LoVo (cell line): ENCODE measurements at regions not wholly inside any gene's neighbourhood (a gene's known extent, or its start where the extent isn't known, plus 50 kb on each side); places are given as distances from the start of the nearest gene placed in this dataset.
"Not testable (repeated sequence)": the region's sequence is repeated elsewhere in the genome, so short reads cannot be mapped to it uniquely, and the experiment has no call there.

Experiments
- DNase-seq: peaks from one replicate; pipeline ENCODE4 v3.0.0-alpha.2; 2016; ENCODE audit warnings: low spot score

GRCh38 chr16:16561532-16561931 is 182.6 kb downstream of the NPIPA7 start:
- not testable (repeated sequence) for DNase-seq

- DNase-seq: not testable (repeated sequence)
These were observed 185.0 kb downstream of the NPIPA7 start for GRCh38 chr16:16563962-16564361.

- not testable (repeated sequence) for DNase-seq
These were observed 186.4 kb downstream of the NPIPA7 start for GRCh38 chr16:16565326-16565725.

GRCh38 chr16:16570055-16570454 is 191.1 kb downstream of the NPIPA7 start:
- DNase-seq: not testable (repeated sequence)

GRCh38 chr16:16570874-16571273 is 191.9 kb downstream of the NPIPA7 start:
- DNase-seq: not testable (repeated sequence)

- not testable (repeated sequence) for DNase-seq
These were observed 193.3 kb downstream of the NPIPA7 start for GRCh38 chr16:16572130-16572774.

- not testable (repeated sequence) for DNase-seq
These were observed 198.1 kb downstream of the NPIPA7 start for GRCh38 chr16:16577062-16577461.

- DNase-seq: no peak
These were observed 199.8 kb downstream of the NPIPA7 start for GRCh38 chr16:16578701-16579100.

- DNase-seq: not testable (repeated sequence)
These were observed 204.0 kb downstream of the NPIPA7 start for GRCh38 chr16:16582916-16583315.

GRCh38 chr16:16586073-16586651 is 207.2 kb downstream of the NPIPA7 start:
- not testable (repeated sequence) for DNase-seq

- not testable (repeated sequence) for DNase-seq
These were observed 208.0 kb downstream of the NPIPA7 start for GRCh38 chr16:16586969-16587368.

- not testable (repeated sequence) for DNase-seq
These were observed 209.5 kb downstream of the NPIPA7 start for GRCh38 chr16:16588436-16588835.

- DNase-seq: not testable (repeated sequence)
These were observed 211.8 kb downstream of the NPIPA7 start for GRCh38 chr16:16590654-16591318.

GRCh38 chr16:16593156-16593863 is 214.4 kb downstream of the NPIPA7 start:
- DNase-seq: peak; percentile 1

- not testable (repeated sequence) for DNase-seq
These were observed 216.2 kb downstream of the NPIPA7 start for GRCh38 chr16:16595029-16595718.

GRCh38 chr16:16601239-16601638 is 222.3 kb downstream of the NPIPA7 start:
- DNase-seq: not testable (repeated sequence)

- not testable (repeated sequence) for DNase-seq
These were observed 228.6 kb downstream of the NPIPA7 start for GRCh38 chr16:16607401-16608082.

- DNase-seq: not testable (repeated sequence)
These were observed 230.7 kb downstream of the NPIPA7 start for GRCh38 chr16:16609627-16610026.

GRCh38 chr16:16610389-16610967 is 231.5 kb downstream of the NPIPA7 start:
- DNase-seq: not testable (repeated sequence)

- DNase-seq: not testable (repeated sequence)
These were observed 234.3 kb downstream of the NPIPA7 start for GRCh38 chr16:16613212-16613611.

- DNase-seq: not testable (repeated sequence)
These were observed 235.5 kb downstream of the NPIPA7 start for GRCh38 chr16:16614484-16614883.
